Mucosa of stomach (tissue), 1 donor: ENCODE measurements at regions not wholly inside any gene's neighbourhood (a gene's known extent, or its start where the extent isn't known, plus 50 kb on each side); places are given as distances from the start of the nearest gene placed in this dataset.

Experiments used
- H3K27me3 ChIP-seq: one replicate; pipeline ENCODE4 v1.7.0; 2013; ENCODE audit warnings: mild to moderate bottlenecking, low read length; ENCODE audit not compliant: control insufficient read depth, insufficient read depth
- H3K36me3 ChIP-seq: one replicate; pipeline ENCODE4 v1.7.0; 2013; ENCODE audit warnings: low read length; ENCODE audit not compliant: control insufficient read depth, insufficient read depth
- H3K4me1 ChIP-seq: one replicate; pipeline ENCODE4 v1.7.0; 2013; ENCODE audit warnings: mild to moderate bottlenecking, low read length; ENCODE audit not compliant: control insufficient read depth, insufficient read depth
- H3K4me3 ChIP-seq: one replicate; pipeline ENCODE4 v1.7.0; 2013; ENCODE audit warnings: low read length
- H3K9ac ChIP-seq: one replicate; pipeline ENCODE4 v1.7.0; 2013; ENCODE audit warnings: mild to moderate bottlenecking, low read length, moderate library complexity
- H3K9me3 ChIP-seq: one replicate; pipeline ENCODE4 v1.7.0; 2013; ENCODE audit warnings: mild to moderate bottlenecking, low read length, moderate library complexity; ENCODE audit not compliant: control insufficient read depth
- donor health status: Pancreatic carcinoma.

GRCh38 chr14:89576960-89577359 is 159.9 kb upstream of the FOXN3 start:
- Histone ChIP-seq H3K4me1 (peaks cover 45% of the 10 kb centered on the region), H3K4me3 (no peak overlapping the region), H3K9ac (no peak overlapping the region), H3K36me3 (no peaks in the 10 kb centered on the region), H3K27me3 (no peaks in the 10 kb centered on the region), H3K9me3 (no peaks in the 10 kb centered on the region)

GRCh38 chr14:89576145-89576927 is 159.3 kb upstream of the FOXN3 start:
- H3K27me3 ChIP-seq = no peaks in the 10 kb centered on the region
- peaks cover 45% of the 10 kb centered on the region for H3K4me1 ChIP-seq
- no peak overlapping the region for H3K9ac ChIP-seq
- H3K36me3 ChIP-seq = no peaks in the 10 kb centered on the region
- no peaks in the 10 kb centered on the region for H3K9me3 ChIP-seq
- H3K4me3 ChIP-seq = no peak overlapping the region

- no peaks in the 10 kb centered on the region for H3K27me3 ChIP-seq
- no peak overlapping the region for H3K9ac ChIP-seq
- peaks cover 45% of the 10 kb centered on the region for H3K4me1 ChIP-seq
- H3K9me3 ChIP-seq = no peaks in the 10 kb centered on the region
- H3K36me3 ChIP-seq = no peaks in the 10 kb centered on the region
- H3K4me3 ChIP-seq = no peak overlapping the region
Observed at GRCh38 chr14:89575386-89576061, 158.5 kb upstream of the FOXN3 start.

- H3K4me3 ChIP-seq = no peak overlapping the region
- no peaks in the 10 kb centered on the region for H3K27me3 ChIP-seq
- no peaks in the 10 kb centered on the region for H3K9me3 ChIP-seq
- no peak overlapping the region for H3K9ac ChIP-seq
- H3K4me1 ChIP-seq = peaks cover 45% of the 10 kb centered on the region
- H3K36me3 ChIP-seq = no peaks in the 10 kb centered on the region
Observed at GRCh38 chr14:89574420-89574819, 157.4 kb upstream of the FOXN3 start.

- peaks cover 45% of the 10 kb centered on the region for H3K4me1 ChIP-seq
Observed at GRCh38 chr14:89573399-89573657, 156.3 kb upstream of the FOXN3 start.

GRCh38 chr14:89572596-89573398 is 155.8 kb upstream of the FOXN3 start:
- Histone ChIP-seq H3K9ac (no peak overlapping the region), H3K4me1 (peaks cover 45% of the 10 kb centered on the region), H3K27me3 (no peaks in the 10 kb centered on the region), H3K36me3 (no peaks in the 10 kb centered on the region), H3K4me3 (no peak overlapping the region), H3K9me3 (no peaks in the 10 kb centered on the region)

More at GRCh38 chr14:89573399-89573657, 156.3 kb upstream of the FOXN3 start:
- Histone ChIP-seq H3K4me3 (no peak overlapping the region), H3K9ac (no peak overlapping the region), H3K9me3 (no peaks in the 10 kb centered on the region), H3K36me3 (no peaks in the 10 kb centered on the region), H3K27me3 (no peaks in the 10 kb centered on the region)

- Histone ChIP-seq H3K4me1 (peaks cover 43% of the 10 kb centered on the region), H3K36me3 (no peaks in the 10 kb centered on the region), H3K9ac (no peak overlapping the region), H3K27me3 (no peaks in the 10 kb centered on the region), H3K4me3 (no peak overlapping the region), H3K9me3 (no peaks in the 10 kb centered on the region)
Observed at GRCh38 chr14:89571491-89571890, 154.5 kb upstream of the FOXN3 start.

GRCh38 chr14:89566644-89567415 is 149.8 kb upstream of the FOXN3 start:
- Histone ChIP-seq H3K9me3 (no peaks in the 10 kb centered on the region), H3K4me1 (no peaks in the 10 kb centered on the region), H3K27me3 (no peaks in the 10 kb centered on the region), H3K9ac (no peak overlapping the region), H3K36me3 (no peaks in the 10 kb centered on the region), H3K4me3 (no peak overlapping the region)

- Histone ChIP-seq H3K27me3 (no peaks in the 10 kb centered on the region), H3K4me1 (no peaks in the 10 kb centered on the region), H3K9me3 (no peaks in the 10 kb centered on the region), H3K36me3 (no peaks in the 10 kb centered on the region), H3K9ac (no peak overlapping the region), H3K4me3 (no peak overlapping the region)
Observed at GRCh38 chr14:89566180-89566579, 149.1 kb upstream of the FOXN3 start.

GRCh38 chr14:89565607-89566006 is 148.6 kb upstream of the FOXN3 start:
- Histone ChIP-seq H3K9ac (no peak overlapping the region), H3K4me1 (no peaks in the 10 kb centered on the region), H3K4me3 (no peak overlapping the region), H3K27me3 (no peaks in the 10 kb centered on the region), H3K36me3 (no peaks in the 10 kb centered on the region), H3K9me3 (no peaks in the 10 kb centered on the region)

GRCh38 chr14:89564989-89565388 is 148.0 kb upstream of the FOXN3 start:
- no peaks in the 10 kb centered on the region for H3K36me3 ChIP-seq
- H3K27me3 ChIP-seq = no peaks in the 10 kb centered on the region
- no peak overlapping the region for H3K4me3 ChIP-seq
- H3K4me1 ChIP-seq = no peaks in the 10 kb centered on the region
- no peaks in the 10 kb centered on the region for H3K9me3 ChIP-seq
- no peak overlapping the region for H3K9ac ChIP-seq
